ENCODE measurements at regions not wholly inside any gene's neighbourhood (a gene's known extent, or its start where the extent isn't known, plus 50 kb on each side); places are given as distances from the start of the nearest gene placed in this dataset.

DNA sequence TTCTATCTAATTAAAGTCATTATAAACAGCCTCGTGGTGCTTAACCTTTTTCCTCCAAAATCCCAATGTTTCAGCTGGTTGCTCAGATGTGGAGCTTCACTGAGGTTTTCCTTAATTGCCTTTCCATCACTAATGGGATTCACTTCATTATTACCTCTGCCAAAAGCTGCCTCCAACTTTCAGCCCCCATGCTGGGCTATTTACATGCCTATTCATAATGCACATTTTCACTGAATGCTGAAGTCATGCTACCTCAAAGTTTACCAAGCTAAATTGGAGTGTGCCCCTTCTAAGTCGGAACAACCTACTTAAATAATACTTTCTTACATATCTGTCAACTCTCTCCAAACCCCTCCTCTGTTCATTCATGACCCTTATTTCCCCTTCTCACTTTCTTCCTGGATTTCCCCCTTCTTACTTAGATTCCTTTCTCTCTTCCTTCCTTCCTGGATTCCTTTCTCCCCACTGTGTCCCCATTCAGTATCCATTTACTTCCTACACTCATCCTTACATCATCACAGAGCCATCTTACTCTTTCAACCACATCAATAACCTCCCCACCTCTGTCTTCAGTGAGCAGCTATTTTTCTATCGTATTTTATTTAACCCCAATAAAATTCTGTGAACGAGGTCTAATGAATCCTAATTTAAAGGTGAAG is 887.3 kb upstream of the TENM4 start:
- DNase-seq, result no peak
- intact Hi-C loops (cut with DNase I), result no loop called here
- Histone ChIP-seq H3K36me3 (no peaks in the 10 kb centered on the region), H3K27me3 (no peaks in the 10 kb centered on the region), H3K4me1 (peaks cover 0 to 8% (median 0%) of the 10 kb centered on the region in 3 donors), H3K27ac (no peak overlapping the region), H3K9me3 (no peaks in the 10 kb centered on the region), H3K4me3 (no peak overlapping the region)
- no peak for TF ChIP-seq CTCF (IDR thresholded peaks at IDR 0.05)
- no peak for TF ChIP-seq POLR2A (IDR thresholded peaks at IDR 0.05)
- 63 to 65% methylated on average over 4 of the region's 4 CpGs for WGBS, 2 donors

DNA sequence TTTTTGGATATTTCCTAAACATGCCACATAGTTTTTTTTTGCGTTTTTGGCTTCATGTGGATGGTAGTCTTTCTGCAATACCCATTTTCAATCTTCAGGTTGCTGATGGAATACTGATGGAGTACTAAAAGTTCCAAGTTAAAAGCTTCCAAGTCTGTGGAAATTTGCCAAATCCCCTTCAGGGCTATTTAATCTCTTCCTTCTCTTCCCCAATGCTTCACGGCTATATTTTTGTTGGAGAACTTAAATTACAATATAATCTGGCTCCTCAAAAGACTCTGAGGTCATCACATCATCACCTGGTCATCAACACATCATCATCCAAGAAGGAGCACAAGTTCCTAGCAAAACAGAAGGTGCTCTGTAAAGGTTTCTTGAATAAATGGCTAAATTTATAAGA is 881.0 kb upstream of the TENM4 start:
- WGBS, 2 donors, result 41 to 47% methylated on average over 2 of the region's 2 CpGs
- Histone ChIP-seq H3K4me3 (no peak overlapping the region), H3K36me3 (no peaks in the 10 kb centered on the region), H3K4me1 (peaks cover 0 to 3% (median 0%) of the 10 kb centered on the region in 3 donors), H3K9me3 (no peaks in the 10 kb centered on the region), H3K27me3 (no peaks in the 10 kb centered on the region), H3K27ac (no peak overlapping the region)
- intact Hi-C loops (cut with DNase I), result no loop called here
- DNase-seq, result no peak
- no peak for TF ChIP-seq CTCF (IDR thresholded peaks at IDR 0.05)
- TF ChIP-seq POLR2A (IDR thresholded peaks at IDR 0.05), result no peak

- no peak overlapping the region for H3K4me3 ChIP-seq
- no peak for DNase-seq
- no peak overlapping the region for H3K27ac ChIP-seq
- no peaks in the 10 kb centered on the region for H3K9me3 ChIP-seq
- no peak for TF ChIP-seq POLR2A (IDR thresholded peaks at IDR 0.05)
- peak in 2 of 6 experiments; percentile 9 to 50 for TF ChIP-seq CTCF (IDR thresholded peaks at IDR 0.05)
- peaks cover 0 to 3% (median 0%) of the 10 kb centered on the region in 3 donors for H3K4me1 ChIP-seq
- intact Hi-C loops (cut with DNase I), result no loop called here
- H3K36me3 ChIP-seq, result no peaks in the 10 kb centered on the region
- no peaks in the 10 kb centered on the region for H3K27me3 ChIP-seq
- WGBS, 2 donors, result 74 to 87% methylated on average over 4 of the region's 4 CpGs
Observed at GRCh38 chr11:80320765-80321164, 879.9 kb upstream of the TENM4 start.

GRCh38 chr11:80320226-80320625 is 879.4 kb upstream of the TENM4 start:
- Histone ChIP-seq H3K36me3 (no peaks in the 10 kb centered on the region), H3K4me3 (no peak overlapping the region), H3K9me3 (no peaks in the 10 kb centered on the region), H3K27ac (no peak overlapping the region), H3K27me3 (no peaks in the 10 kb centered on the region), H3K4me1 (peaks cover 0 to 6% (median 0%) of the 10 kb centered on the region in 3 donors)
- TF ChIP-seq CTCF (IDR thresholded peaks at IDR 0.05) (no peak), POLR2A (IDR thresholded peaks at IDR 0.05) (no peak)
- 79 to 86% methylated on average over 1 of the region's 1 CpG for WGBS, 2 donors
- no peak for DNase-seq
- intact Hi-C loops (cut with DNase I), result no loop called here

GRCh38 chr11:80317612-80318011 is 876.8 kb upstream of the TENM4 start:
- TF ChIP-seq POLR2A (IDR thresholded peaks at IDR 0.05), result no peak
- no peak for TF ChIP-seq CTCF (IDR thresholded peaks at IDR 0.05)
- Histone ChIP-seq H3K27me3 (no peaks in the 10 kb centered on the region), H3K4me3 (no peak overlapping the region), H3K36me3 (no peaks in the 10 kb centered on the region), H3K4me1 (peaks cover 0 to 10% (median 0%) of the 10 kb centered on the region in 3 donors), H3K27ac (no peak overlapping the region), H3K9me3 (no peaks in the 10 kb centered on the region)
- no peak for DNase-seq
- intact Hi-C loops (cut with DNase I), result no loop called here
- 81 to 82% methylated on average over 1 of the region's 1 CpG for WGBS, 2 donors
